NCI-H2029 (cell line): ENCODE measurements at regions not wholly inside any gene's neighbourhood (a gene's known extent, or its start where the extent isn't known, plus 50 kb on each side); places are given as distances from the start of the nearest gene placed in this dataset.

Experiments
- DNase-seq: peaks from one replicate; lab custom pipeline; 2025; lab: John Stamatoyannopoulos, UW

GRCh38 chr18:46411191-46411828 lies 245.7 kb downstream of the LOXHD1 start:
- no peak for DNase-seq

- DNase-seq: no peak
Measured at GRCh38 chr18:46411867-46412690, 244.9 kb downstream of the LOXHD1 start.

- peak; percentile 18 for DNase-seq
Measured at GRCh38 chr18:46412916-46413315, 244.1 kb downstream of the LOXHD1 start.

- DNase-seq: no peak
Measured at GRCh38 chr18:46413684-46414083, 243.3 kb downstream of the LOXHD1 start.

GRCh38 chr18:46414863-46415262 lies 242.2 kb downstream of the LOXHD1 start:
- DNase-seq: no peak

GRCh38 chr18:46415532-46416252 lies 241.3 kb downstream of the LOXHD1 start:
- DNase-seq: no peak

GRCh38 chr18:46416706-46417638 lies 240.0 kb downstream of the LOXHD1 start:
- peak; percentile 75 for DNase-seq

- no peak for DNase-seq
Measured at GRCh38 chr18:46418663-46419260, 238.3 kb downstream of the LOXHD1 start.

GRCh38 chr18:46419391-46420141 lies 237.5 kb downstream of the LOXHD1 start:
- no peak for DNase-seq

- DNase-seq: no peak
Measured at GRCh38 chr18:46421973-46422551, 235.0 kb downstream of the LOXHD1 start.

GRCh38 chr18:46422552-46423055 lies 234.4 kb downstream of the LOXHD1 start:
- DNase-seq: no peak

- no peak for DNase-seq
Measured at GRCh38 chr18:46423226-46423805, 233.7 kb downstream of the LOXHD1 start.

GRCh38 chr18:46424898-46425297 lies 232.1 kb downstream of the LOXHD1 start:
- DNase-seq: peak; percentile 28

GRCh38 chr18:46425511-46425910 lies 231.5 kb downstream of the LOXHD1 start:
- DNase-seq: no peak

GRCh38 chr18:46426021-46426678 lies 230.9 kb downstream of the LOXHD1 start:
- no peak for DNase-seq

- no peak for DNase-seq
Measured at GRCh38 chr18:46426679-46427047, 230.4 kb downstream of the LOXHD1 start.
